ENCODE measurements at regions not wholly inside any gene's neighbourhood (a gene's known extent, or its start where the extent isn't known, plus 50 kb on each side); places are given as distances from the start of the nearest gene placed in this dataset.

DNA sequence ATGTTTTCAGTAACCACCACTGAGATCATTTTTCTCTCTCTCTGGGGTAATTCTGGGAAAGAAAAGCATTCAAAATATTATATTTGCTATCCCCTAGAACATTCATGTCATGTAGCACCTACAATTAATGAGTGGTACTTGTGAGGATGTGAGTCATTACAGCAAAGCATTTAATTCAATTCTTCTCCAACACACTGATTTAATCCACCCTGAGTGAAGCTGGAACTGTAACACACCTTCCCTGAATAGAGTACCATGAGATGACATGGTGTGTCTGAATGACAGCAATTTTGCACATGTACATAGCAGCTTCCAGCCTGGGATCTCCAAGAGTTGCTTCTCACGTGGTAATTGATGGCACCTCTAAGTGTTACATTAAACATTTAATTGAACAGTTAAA is 207.1 kb upstream of the SLC14A2 start:
- ChIA-PET POLR2A (no interaction called here), CTCF (no interaction called here), RAD21 (ENCODE audit: unreplicated experiment) (no interaction called here), SMC1A (ENCODE audit: uncharacterized antibody, unreplicated experiment) (no interaction called here)
- no peak for TF ChIP-seq NRF1 (conservative IDR thresholded peaks at IDR 0.05; ENCODE audit: low read depth, low read length)
- no peak for TF ChIP-seq RAD21 (IDR thresholded peaks at IDR 0.05; ENCODE audit: insufficient read depth, low read depth, low read length)
- no peak for TF ChIP-seq ZBED1 (IDR thresholded peaks at IDR 0.05; ENCODE audit: borderline replicate concordance)
- TF ChIP-seq CEBPB (IDR thresholded peaks at IDR 0.05; ENCODE audit: borderline replicate concordance in 1 of 2, low read depth in 2 of 2, low read length in 2 of 2): no peak
- no peak for TF ChIP-seq FOXM1 (IDR thresholded peaks at IDR 0.05; ENCODE audit: low read depth, low read length)
- TF ChIP-seq, protein P1, sequence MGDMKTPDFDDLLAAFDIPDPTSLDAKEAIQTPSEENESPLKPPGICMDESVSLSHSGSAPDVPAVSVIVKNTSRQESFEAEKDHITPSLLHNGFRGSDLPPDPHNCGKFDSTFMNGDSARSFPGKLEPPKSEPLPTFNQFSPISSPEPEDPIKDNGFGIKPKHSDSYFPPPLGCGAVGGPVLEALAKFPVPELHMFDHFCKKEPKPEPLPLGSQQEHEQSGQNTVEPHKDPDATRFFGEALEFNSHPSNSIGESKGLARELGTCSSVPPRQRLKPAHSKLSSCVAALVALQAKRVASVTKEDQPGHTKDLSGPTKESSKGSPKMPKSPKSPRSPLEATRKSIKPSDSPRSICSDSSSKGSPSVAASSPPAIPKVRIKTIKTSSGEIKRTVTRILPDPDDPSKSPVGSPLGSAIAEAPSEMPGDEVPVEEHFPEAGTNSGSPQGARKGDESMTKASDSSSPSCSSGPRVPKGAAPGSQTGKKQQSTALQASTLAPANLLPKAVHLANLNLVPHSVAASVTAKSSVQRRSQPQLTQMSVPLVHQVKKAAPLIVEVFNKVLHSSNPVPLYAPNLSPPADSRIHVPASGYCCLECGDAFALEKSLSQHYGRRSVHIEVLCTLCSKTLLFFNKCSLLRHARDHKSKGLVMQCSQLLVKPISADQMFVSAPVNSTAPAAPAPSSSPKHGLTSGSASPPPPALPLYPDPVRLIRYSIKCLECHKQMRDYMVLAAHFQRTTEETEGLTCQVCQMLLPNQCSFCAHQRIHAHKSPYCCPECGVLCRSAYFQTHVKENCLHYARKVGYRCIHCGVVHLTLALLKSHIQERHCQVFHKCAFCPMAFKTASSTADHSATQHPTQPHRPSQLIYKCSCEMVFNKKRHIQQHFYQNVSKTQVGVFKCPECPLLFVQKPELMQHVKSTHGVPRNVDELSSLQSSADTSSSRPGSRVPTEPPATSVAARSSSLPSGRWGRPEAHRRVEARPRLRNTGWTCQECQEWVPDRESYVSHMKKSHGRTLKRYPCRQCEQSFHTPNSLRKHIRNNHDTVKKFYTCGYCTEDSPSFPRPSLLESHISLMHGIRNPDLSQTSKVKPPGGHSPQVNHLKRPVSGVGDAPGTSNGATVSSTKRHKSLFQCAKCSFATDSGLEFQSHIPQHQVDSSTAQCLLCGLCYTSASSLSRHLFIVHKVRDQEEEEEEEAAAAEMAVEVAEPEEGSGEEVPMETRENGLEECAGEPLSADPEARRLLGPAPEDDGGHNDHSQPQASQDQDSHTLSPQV (IDR thresholded peaks at IDR 0.05): no peak
- no peak for TF ChIP-seq LARP7 (IDR thresholded peaks at IDR 0.05)
- no peak for TF ChIP-seq MYC (IDR thresholded peaks at IDR 0.05; ENCODE audit: insufficient read depth, insufficient read length, insufficient replicate concordance, low read length, severe bottlenecking)
- TF ChIP-seq SUZ12 (IDR thresholded peaks at IDR 0.05; ENCODE audit: unreplicated experiment): no peak
- TF ChIP-seq CREB1 (IDR thresholded peaks at IDR 0.05; ENCODE audit: low read depth): no peak
- no peak for TF ChIP-seq SP1 (IDR thresholded peaks at IDR 0.05; ENCODE audit: low read depth, low read length)
- no peak for FAIRE-seq
- Histone ChIP-seq H3K4me3 (no peak overlapping the region), H3K4me1 (ENCODE audit: control insufficient read depth, insufficient read depth, low read length) (no peaks in the 10 kb centered on the region), H2AFZ (ENCODE audit: control insufficient read depth, low read depth, low read length) (no peak overlapping the region), H3K4me2 (ENCODE audit: control insufficient read depth, insufficient read depth) (no peak overlapping the region), H3K27me3 (replicated peaks in 1 of 2; ENCODE audit: control insufficient read depth in 2 of 2, insufficient read depth in 2 of 2, low read length in 1 of 2) (no peaks in the 10 kb centered on the region), H3K27ac (ENCODE audit: control insufficient read depth, insufficient read depth) (no peak overlapping the region), H3K9ac (ENCODE audit: control insufficient read depth, insufficient read depth, low read length) (no peak overlapping the region), H3K36me3 (ENCODE audit: control insufficient read depth in 2 of 2, insufficient read depth in 2 of 2, low read length in 1 of 2) (no peaks in the 10 kb centered on the region), H3K79me2 (ENCODE audit: control insufficient read depth, insufficient read depth, low read length) (no peaks in the 10 kb centered on the region), H3K9me3 (replicated peaks; ENCODE audit: control insufficient read depth, insufficient read depth, low read length) (no peaks in the 10 kb centered on the region), H4K20me1 (ENCODE audit: control insufficient read depth, insufficient read depth) (no peaks in the 10 kb centered on the region)
- no TSS peak for BruUV-seq (replicated peaks)
- intact Hi-C loops (cut with micrococcal nuclease; ENCODE audit: unreplicated experiment) (no loop called here), in situ Hi-C loops (cut with MboI) (no loop called here)
- no peak for ATAC-seq
- DNase-seq (ENCODE audit: low read depth, low spot score): no peak
- WGBS (ENCODE audit: insufficient coverage, insufficient replicate concordance, low lambda C conversion rate, missing lambda C conversion rate): 0% methylated on average over 1 of the region's 1 CpG

Data from GM12878 (cell line).